Duodenal mucosa (tissue), 2 donors: ENCODE measurements at regions not wholly inside any gene's neighbourhood (a gene's known extent, or its start where the extent isn't known, plus 50 kb on each side); places are given as distances from the start of the nearest gene placed in this dataset.
"Not testable (repeated sequence)": the region's sequence is repeated elsewhere in the genome, so short reads cannot be mapped to it uniquely, and the experiment has no call there.

Experiments
- H3K27ac ChIP-seq: one replicate; pipeline ENCODE4 v1.7.0; 2013; ENCODE audit warnings: low read depth, low read length
- H3K27me3 ChIP-seq, 2 donors: one replicate each; pipeline ENCODE4 v1.7.0; 2013; ENCODE audit warnings: low read length in 2 of 2, control low read depth in 1 of 2; ENCODE audit not compliant: insufficient read depth in 2 of 2, control insufficient read depth in 1 of 2
- H3K36me3 ChIP-seq, 2 donors: one replicate each; pipeline ENCODE4 v1.7.0; 2013; ENCODE audit warnings: low read length in 2 of 2, control low read depth in 1 of 2; ENCODE audit not compliant: insufficient read depth in 2 of 2, control insufficient read depth in 1 of 2
- H3K4me1 ChIP-seq, 2 donors: one replicate each; pipeline ENCODE4 v1.7.0; 2013; ENCODE audit warnings: low read length in 2 of 2, control low read depth in 1 of 2; ENCODE audit not compliant: insufficient read depth in 2 of 2, control insufficient read depth in 1 of 2
- H3K4me3 ChIP-seq, 2 donors: one replicate each; pipeline ENCODE4 v1.7.0; 2013; ENCODE audit warnings: low read length in 2 of 2, low read depth in 1 of 2
- H3K9ac ChIP-seq, 2 donors: one replicate each; pipeline ENCODE4 v1.7.0; 2013; ENCODE audit warnings: low read length in 2 of 2, low read depth in 1 of 2
- H3K9me3 ChIP-seq, 2 donors: one replicate each; pipeline ENCODE4 v1.7.0; 2013; ENCODE audit warnings: low read length in 2 of 2, control low read depth in 1 of 2; ENCODE audit not compliant: control insufficient read depth in 1 of 2

DNA sequence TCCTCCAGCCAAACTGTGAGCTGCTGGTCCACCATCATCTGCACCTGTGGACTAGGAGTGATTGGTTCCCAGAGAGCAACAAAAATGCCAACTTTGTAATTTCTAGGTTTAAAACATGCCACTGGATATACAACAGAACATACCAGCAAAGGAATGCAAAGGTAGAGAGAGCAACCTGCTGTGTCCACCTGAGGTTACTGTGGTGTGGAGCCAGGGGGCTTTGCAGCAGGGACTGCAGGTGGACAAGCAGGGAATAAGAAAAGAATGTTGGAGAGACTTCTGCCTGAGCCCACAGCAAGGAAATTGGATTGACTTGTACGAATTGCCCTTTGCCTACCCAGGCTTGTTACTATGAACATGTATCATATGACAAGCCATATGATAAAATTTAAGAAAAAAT, 345.2 kb upstream of the SPHKAP start:
- H3K27me3 ChIP-seq = no peaks in the 10 kb centered on the region
- H3K4me1 ChIP-seq = no peaks in the 10 kb centered on the region
- no peak overlapping the region for H3K9ac ChIP-seq
- H3K36me3 ChIP-seq = no peaks in the 10 kb centered on the region
- no peaks in the 10 kb centered on the region for H3K9me3 ChIP-seq
- no peak overlapping the region for H3K27ac ChIP-seq
- no peak overlapping the region for H3K4me3 ChIP-seq

DNA sequence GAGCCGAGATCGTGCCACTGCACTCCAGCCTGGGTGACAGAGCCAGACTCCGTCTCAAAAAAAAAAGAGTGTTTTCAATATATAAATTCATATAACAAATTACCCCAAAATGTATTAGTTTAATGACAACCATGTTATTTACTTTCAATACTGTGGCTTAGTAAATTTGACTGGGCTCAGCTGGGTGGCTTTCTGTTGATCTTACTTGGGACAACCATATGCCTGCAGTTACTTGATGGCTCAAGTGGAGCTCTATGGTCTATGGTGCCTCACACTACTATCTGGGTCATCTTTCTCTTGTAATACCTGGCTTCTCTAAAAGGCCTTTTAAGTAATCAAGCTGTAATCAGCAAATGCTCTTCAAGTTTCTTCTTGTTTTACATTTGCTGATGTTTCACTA, 341.5 kb upstream of the SPHKAP start:
- Histone ChIP-seq H3K9me3 (no peaks in the 10 kb centered on the region), H3K36me3 (no peaks in the 10 kb centered on the region), H3K4me3 (no peak overlapping the region), H3K9ac (no peak overlapping the region), H3K27me3 (no peaks in the 10 kb centered on the region), H3K27ac (no peak overlapping the region), H3K4me1 (no peaks in the 10 kb centered on the region)

DNA sequence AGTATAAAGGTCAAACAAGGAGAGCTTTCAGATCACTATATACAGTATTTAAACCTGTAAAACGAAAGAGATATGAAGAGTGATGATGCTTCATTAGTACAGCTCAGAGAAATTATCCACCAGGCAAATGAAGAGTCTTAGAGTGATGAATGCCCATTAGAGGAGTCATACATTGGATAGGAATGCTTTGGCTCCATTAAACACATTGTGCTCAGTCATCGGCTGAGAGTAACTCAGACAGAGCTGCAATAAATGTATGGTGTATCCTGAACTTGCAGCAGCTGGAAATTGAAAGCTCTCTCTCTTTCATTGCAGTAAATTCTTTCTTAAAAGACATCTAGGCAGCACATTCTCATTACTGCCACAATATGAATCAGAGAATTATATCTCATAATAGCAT, 340.8 kb upstream of the SPHKAP start:
- no peaks in the 10 kb centered on the region for H3K9me3 ChIP-seq
- H3K9ac ChIP-seq = no peak overlapping the region
- no peak overlapping the region for H3K4me3 ChIP-seq
- no peak overlapping the region for H3K27ac ChIP-seq
- H3K36me3 ChIP-seq = no peaks in the 10 kb centered on the region
- no peaks in the 10 kb centered on the region for H3K4me1 ChIP-seq
- no peaks in the 10 kb centered on the region for H3K27me3 ChIP-seq

DNA sequence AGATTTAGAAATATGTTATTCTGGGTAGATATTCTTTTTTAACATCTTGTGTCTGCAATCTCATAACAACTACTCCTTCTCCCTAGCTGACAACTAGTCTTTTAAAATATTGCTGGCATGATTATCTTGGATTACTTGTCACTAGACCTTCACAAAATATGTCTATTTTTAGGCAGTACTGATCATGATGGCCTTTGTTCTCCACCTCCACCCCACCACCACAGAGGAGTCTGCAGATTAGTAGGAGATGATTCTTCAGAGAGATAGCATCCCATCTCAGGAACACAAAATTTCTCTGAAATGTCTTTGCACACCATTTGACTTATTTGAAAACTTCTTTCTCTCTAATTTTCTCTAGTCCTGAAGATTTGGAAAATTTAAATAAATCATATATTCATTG, 338.1 kb upstream of the SPHKAP start:
- Histone ChIP-seq H3K9me3 (no peaks in the 10 kb centered on the region), H3K27ac (no peak overlapping the region), H3K4me1 (no peaks in the 10 kb centered on the region), H3K9ac (no peak overlapping the region), H3K36me3 (no peaks in the 10 kb centered on the region), H3K4me3 (no peak overlapping the region), H3K27me3 (no peaks in the 10 kb centered on the region)

DNA sequence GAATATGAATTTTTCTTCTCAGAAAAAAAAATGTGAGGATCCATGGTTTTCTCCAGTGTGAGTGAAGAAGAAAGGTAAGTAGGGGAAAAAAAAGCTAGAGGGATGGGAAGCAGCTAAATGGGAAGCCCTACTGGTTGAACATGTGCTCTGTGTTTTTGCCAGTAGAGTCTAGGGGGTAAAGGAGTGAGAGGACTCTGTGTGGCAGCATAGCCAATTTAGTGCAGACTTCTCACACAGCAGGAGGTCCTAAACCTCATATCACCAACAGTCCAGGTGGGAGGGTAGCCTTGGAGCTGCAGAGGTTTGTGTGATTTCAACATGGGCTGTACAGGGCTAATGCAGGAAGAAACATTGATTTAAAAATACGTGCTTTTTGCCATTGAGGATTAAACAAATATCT, 334.5 kb upstream of the SPHKAP start:
- Histone ChIP-seq H3K4me1 (no peaks in the 10 kb centered on the region), H3K9ac (no peak overlapping the region), H3K9me3 (no peaks in the 10 kb centered on the region), H3K27me3 (no peaks in the 10 kb centered on the region), H3K36me3 (no peaks in the 10 kb centered on the region), H3K4me3 (no peak overlapping the region), H3K27ac (no peak overlapping the region)

DNA sequence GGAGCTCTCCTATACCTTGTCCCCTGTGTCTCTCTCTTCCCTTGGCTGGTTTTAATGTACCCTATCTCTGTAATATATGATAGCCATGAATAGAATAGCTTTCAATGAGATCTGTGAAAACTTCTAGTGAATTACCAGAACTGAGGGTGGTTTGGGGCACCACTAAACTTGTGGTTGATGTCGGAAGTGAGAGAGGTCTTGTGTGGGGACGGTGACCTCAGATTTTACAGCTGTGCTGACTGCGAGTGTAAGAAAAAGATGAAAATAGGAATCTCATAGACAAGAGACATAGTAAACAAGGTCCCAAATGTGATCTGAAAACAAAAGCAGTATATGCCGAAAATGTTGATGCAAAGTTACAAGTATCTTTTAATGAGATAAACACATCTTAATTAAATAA, 332.0 kb upstream of the SPHKAP start:
- H3K4me1 ChIP-seq, H3K4me3 ChIP-seq, H3K27ac ChIP-seq, H3K9ac ChIP-seq, H3K9me3 ChIP-seq, H3K36me3 ChIP-seq, H3K27me3 ChIP-seq: not testable (repeated sequence)

DNA sequence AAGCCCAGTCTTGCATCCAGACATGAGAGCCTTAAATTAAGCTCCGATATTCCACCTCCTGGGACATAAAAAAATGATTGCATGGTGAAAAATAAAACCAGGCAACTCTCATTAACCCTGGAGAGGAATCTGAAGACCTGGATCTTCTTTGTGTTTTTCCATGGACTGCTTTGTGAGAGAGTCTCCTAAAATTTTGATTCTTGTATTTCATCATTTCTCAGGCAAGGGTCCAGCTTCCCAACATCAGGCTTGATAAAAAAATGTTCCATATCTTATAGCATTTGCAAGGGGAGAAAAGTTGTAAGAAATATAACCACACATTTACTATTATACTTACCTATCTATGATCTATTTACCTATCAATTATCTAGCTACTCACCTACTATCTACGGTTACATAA, 327.5 kb upstream of the SPHKAP start:
- Histone ChIP-seq H3K9ac (no peak overlapping the region), H3K27me3 (no peaks in the 10 kb centered on the region), H3K4me3 (no peak overlapping the region), H3K4me1 (no peaks in the 10 kb centered on the region), H3K9me3 (no peaks in the 10 kb centered on the region), H3K27ac (no peak overlapping the region), H3K36me3 (no peaks in the 10 kb centered on the region)

DNA sequence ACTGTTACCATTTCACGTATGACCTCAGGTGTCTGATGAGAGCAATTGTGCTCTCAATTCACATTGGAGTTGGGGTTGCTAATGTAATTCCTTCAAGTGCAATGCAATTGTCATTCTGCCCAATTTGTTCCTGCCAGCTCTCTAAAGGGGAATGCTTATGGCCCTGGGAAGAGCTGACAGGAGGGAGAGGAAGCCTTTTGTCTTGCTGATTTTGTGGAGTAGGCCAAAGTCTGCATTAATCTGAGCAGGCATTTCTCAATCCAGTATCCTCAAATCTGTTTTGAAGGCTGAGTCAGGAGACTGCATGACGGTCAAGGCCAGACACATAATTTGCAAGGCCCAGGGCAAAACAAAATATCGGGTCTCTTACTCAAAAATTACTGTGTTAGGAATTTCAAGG, 326.4 kb upstream of the SPHKAP start:
- H3K9ac ChIP-seq = no peak overlapping the region
- H3K36me3 ChIP-seq = no peaks in the 10 kb centered on the region
- no peak overlapping the region for H3K4me3 ChIP-seq

DNA sequence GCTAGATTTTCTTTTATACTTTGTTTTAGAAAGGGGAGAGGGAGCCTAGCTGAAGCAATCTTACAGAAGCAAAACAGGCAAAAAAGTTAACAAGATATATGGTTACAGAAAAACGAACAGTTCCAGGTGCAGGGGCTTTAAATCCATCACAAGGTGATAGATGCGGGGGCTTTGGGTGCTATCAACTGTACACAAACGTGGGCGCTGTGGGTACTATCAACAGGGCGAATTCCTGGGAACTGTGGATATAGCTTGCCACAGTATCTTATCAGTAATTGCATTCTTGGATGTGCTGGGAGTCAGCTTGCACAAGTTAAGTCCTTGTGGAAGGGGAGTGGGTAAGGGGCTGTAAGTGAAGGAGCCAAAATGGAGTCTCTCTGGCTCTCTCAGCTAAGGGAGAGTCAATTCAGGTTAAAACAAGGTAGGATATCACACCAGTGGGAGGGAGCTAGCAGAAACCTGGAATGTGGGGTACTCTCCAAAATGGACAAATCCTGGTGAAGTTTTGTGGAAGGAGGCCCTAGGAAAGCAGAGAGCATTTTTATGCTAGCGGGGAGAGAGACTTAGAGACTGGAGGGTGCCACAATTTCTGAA, 325.8 kb upstream of the SPHKAP start:
- no peaks in the 10 kb centered on the region for H3K36me3 ChIP-seq
- H3K27ac ChIP-seq = no peak overlapping the region
- no peaks in the 10 kb centered on the region for H3K27me3 ChIP-seq
- no peak overlapping the region for H3K4me3 ChIP-seq
- H3K4me1 ChIP-seq = no peaks in the 10 kb centered on the region
- H3K9ac ChIP-seq = no peak overlapping the region
- no peaks in the 10 kb centered on the region for H3K9me3 ChIP-seq

More for the DNA sequence above, 326.4 kb upstream of the SPHKAP start:
- Histone ChIP-seq H3K27me3 (no peaks in the 10 kb centered on the region), H3K4me1 (no peaks in the 10 kb centered on the region), H3K9me3 (no peaks in the 10 kb centered on the region), H3K27ac (no peak overlapping the region)

DNA sequence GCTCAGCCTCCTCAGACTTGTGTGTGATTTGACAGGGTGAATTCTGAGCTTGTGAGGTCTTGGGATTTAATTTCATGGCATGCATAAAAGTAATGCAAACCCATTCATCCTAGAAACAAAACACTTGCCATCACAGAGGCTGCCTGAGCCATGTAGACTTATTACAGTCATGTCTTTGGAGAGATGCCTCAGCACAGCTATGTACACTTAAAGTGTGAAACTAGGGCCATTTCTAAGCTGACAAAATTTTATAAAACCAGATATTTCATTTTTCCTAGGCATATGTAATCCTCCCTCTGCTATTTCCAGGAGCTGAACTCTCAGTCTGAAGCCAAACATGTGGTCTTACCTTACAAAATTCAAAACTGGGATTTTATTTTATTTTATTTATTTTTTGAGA, 322.2 kb upstream of the SPHKAP start:
- H3K9me3 ChIP-seq = no peaks in the 10 kb centered on the region
- H3K9ac ChIP-seq = no peak overlapping the region
- H3K27me3 ChIP-seq = no peaks in the 10 kb centered on the region
- no peaks in the 10 kb centered on the region for H3K4me1 ChIP-seq
- H3K36me3 ChIP-seq = no peaks in the 10 kb centered on the region
- H3K4me3 ChIP-seq = no peak overlapping the region
- H3K27ac ChIP-seq = no peak overlapping the region

DNA sequence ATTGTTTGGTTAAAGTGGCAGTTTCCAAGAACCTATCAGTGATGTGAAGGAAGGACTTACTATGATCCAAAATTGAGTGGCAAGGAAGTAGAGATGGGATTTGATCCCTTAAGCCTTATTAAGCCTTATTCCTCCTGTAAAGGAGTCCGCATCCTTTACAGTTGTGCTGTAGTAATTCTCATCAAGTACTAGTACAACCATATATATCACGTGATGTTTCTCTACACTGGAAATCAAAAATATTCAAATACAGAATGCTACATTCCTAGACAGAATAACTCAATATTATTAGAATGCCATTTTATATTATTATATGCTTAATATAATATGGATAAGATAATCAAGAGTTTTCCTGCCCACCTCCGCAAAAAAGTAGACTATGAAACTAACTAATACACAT, 312.4 kb upstream of the SPHKAP start:
- H3K4me1 ChIP-seq = no peaks in the 10 kb centered on the region
- no peaks in the 10 kb centered on the region for H3K27me3 ChIP-seq
- no peak overlapping the region for H3K27ac ChIP-seq
- no peaks in the 10 kb centered on the region for H3K9me3 ChIP-seq
- no peaks in the 10 kb centered on the region for H3K36me3 ChIP-seq
- no peak overlapping the region for H3K9ac ChIP-seq
- no peak overlapping the region for H3K4me3 ChIP-seq
